HG03045 (cell line): ENCODE measurements at regions not wholly inside any gene's neighbourhood (a gene's known extent, or its start where the extent isn't known, plus 50 kb on each side); places are given as distances from the start of the nearest gene placed in this dataset.

Source experiments
- ATAC-seq: cut with Tn5 transposase; IDR thresholded peaks from one replicate; pipeline ENCODE4 v1.9.1; 2021; ENCODE audit warnings: mild to moderate bottlenecking, moderate library complexity; ENCODE audit not compliant: unreplicated experiment

- ATAC-seq, result no peak
Observed at GRCh38 chr1:218809061-218809460, 364.6 kb upstream of the LYPLAL1 start.

- ATAC-seq, result no peak
Observed at GRCh38 chr1:218809625-218810024, 364.1 kb upstream of the LYPLAL1 start.

GRCh38 chr1:218810306-218810705 lies 363.4 kb upstream of the LYPLAL1 start:
- ATAC-seq, result no peak

- no peak for ATAC-seq
Observed at GRCh38 chr1:218811497-218811896, 362.2 kb upstream of the LYPLAL1 start.

GRCh38 chr1:218812360-218812759 lies 361.3 kb upstream of the LYPLAL1 start:
- ATAC-seq, result no peak

GRCh38 chr1:218813237-218813636 lies 360.4 kb upstream of the LYPLAL1 start:
- ATAC-seq, result no peak

GRCh38 chr1:218815076-218815475 lies 358.6 kb upstream of the LYPLAL1 start:
- no peak for ATAC-seq

- no peak for ATAC-seq
Observed at GRCh38 chr1:218817071-218817470, 356.6 kb upstream of the LYPLAL1 start.

GRCh38 chr1:218817691-218818465 lies 355.8 kb upstream of the LYPLAL1 start:
- ATAC-seq, result no peak

- no peak for ATAC-seq
Observed at GRCh38 chr1:218823291-218823900, 350.3 kb upstream of the LYPLAL1 start.

- ATAC-seq, result no peak
Observed at GRCh38 chr1:218827486-218827885, 346.2 kb upstream of the LYPLAL1 start.

GRCh38 chr1:218828125-218828650 lies 345.5 kb upstream of the LYPLAL1 start:
- no peak for ATAC-seq

GRCh38 chr1:218829097-218829496 lies 344.6 kb upstream of the LYPLAL1 start:
- ATAC-seq, result no peak

- no peak for ATAC-seq
Observed at GRCh38 chr1:218835609-218836008, 338.1 kb upstream of the LYPLAL1 start.

- ATAC-seq, result no peak
Observed at GRCh38 chr1:218836264-218836663, 337.4 kb upstream of the LYPLAL1 start.

- no peak for ATAC-seq
Observed at GRCh38 chr1:218837051-218837450, 336.6 kb upstream of the LYPLAL1 start.

GRCh38 chr1:218845589-218845988 lies 328.1 kb upstream of the LYPLAL1 start:
- no peak for ATAC-seq

GRCh38 chr1:218846181-218846580 lies 327.5 kb upstream of the LYPLAL1 start:
- no peak for ATAC-seq

GRCh38 chr1:218847089-218847768 lies 326.4 kb upstream of the LYPLAL1 start:
- no peak for ATAC-seq

GRCh38 chr1:218848009-218848408 lies 325.7 kb upstream of the LYPLAL1 start:
- no peak for ATAC-seq

- ATAC-seq, result no peak
Observed at GRCh38 chr1:218850367-218850766, 323.3 kb upstream of the LYPLAL1 start.

- no peak for ATAC-seq
Observed at GRCh38 chr1:218851586-218851985, 322.1 kb upstream of the LYPLAL1 start.
